GM19238 (cell line): ENCODE measurements at regions not wholly inside any gene's neighbourhood (a gene's known extent, or its start where the extent isn't known, plus 50 kb on each side); places are given as distances from the start of the nearest gene placed in this dataset.
"Not testable (repeated sequence)": the region's sequence is repeated elsewhere in the genome, so short reads cannot be mapped to it uniquely, and the experiment has no call there.

Experiments
- DNase-seq: peaks from one replicate; pipeline ENCODE4 v3.0.0; 2011; ENCODE audit warnings: low spot score; ENCODE audit not compliant: insufficient read length

DNA sequence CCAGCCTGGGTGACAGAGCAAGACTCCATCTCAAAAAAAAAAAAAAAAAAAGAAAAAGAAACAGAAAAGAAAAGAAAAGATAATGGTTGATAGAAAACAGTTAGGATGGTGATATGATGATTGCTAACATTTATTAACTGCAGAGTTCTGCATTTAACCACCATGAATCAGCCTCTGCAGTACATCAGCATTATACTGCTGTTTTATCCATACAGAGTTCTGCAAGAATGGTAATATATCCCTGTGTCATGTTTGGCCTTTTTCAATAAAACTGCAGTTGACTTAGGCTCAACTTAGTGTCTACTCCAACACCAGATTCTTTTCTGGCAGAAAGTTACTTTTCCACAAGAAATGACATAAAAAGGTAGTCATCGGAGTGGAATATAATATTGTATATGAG lies 62.6 kb downstream of the DUSP6 start:
- no peak for DNase-seq

GRCh38 chr12:89288959-89289358 lies 63.3 kb downstream of the DUSP6 start:
- no peak for DNase-seq

GRCh38 chr12:89286501-89286900 lies 65.8 kb downstream of the DUSP6 start:
- no peak for DNase-seq

DNA sequence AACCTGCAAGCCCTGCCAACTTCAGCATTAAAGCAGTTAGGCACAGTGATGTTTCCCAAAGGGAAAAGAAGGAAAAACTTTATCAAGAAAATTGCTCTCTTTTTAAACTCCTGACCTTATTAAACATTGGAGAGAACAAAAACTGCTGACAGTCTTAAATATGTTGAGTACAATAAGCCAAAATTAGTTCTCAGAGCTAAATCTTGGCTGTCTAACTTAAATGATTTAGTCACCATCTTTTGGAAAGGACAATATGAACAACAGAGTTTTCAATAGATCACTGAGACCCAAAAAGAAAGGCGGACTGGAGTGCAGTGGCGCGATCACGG lies 70.8 kb downstream of the DUSP6 start:
- no peak for DNase-seq

- DNase-seq: no peak
Observed at GRCh38 chr12:89280833-89281538, 71.3 kb downstream of the DUSP6 start.

- no peak for DNase-seq
Observed at GRCh38 chr12:89279499-89279898, 72.8 kb downstream of the DUSP6 start.

GRCh38 chr12:89278862-89279261 lies 73.4 kb downstream of the DUSP6 start:
- no peak for DNase-seq

DNA sequence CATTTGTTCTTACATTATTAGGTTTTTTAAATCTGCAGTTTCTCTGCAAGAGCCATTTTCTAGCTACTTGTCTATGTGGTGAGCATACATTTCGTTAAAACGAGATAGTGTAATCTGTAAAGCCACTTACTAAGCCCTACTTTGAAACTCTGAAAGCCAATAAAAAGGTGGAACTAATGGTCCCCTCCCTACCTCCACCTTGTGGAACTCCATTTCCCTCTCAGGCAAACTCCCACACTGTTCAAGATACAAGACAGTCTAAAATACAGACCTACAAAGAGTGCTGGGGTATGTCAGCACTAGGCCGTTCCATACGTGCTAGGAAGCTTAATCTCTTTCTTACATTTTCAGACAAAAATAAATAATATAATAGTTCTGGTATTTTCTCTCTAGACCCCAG lies 74.1 kb downstream of the DUSP6 start:
- DNase-seq: no peak

DNA sequence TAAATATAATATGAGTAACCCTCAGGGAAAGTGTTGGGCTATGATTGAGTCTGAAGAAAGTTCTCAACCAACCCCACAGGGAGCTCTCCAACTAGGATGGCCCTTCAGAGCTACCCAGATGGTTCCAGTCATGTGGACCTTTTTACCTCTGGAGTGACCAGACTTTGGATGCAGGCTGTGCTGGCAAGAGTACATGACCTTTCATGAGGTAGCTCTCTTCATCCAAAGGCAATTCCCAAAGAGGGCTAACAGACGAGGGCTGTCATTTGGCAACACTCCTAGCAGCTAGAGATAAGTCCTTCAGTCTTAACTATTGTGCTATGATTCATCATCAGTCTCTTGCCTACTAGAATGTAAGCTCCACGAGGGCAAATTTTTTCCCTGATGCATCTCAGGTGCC lies 75.4 kb downstream of the DUSP6 start:
- DNase-seq: no peak

DNA sequence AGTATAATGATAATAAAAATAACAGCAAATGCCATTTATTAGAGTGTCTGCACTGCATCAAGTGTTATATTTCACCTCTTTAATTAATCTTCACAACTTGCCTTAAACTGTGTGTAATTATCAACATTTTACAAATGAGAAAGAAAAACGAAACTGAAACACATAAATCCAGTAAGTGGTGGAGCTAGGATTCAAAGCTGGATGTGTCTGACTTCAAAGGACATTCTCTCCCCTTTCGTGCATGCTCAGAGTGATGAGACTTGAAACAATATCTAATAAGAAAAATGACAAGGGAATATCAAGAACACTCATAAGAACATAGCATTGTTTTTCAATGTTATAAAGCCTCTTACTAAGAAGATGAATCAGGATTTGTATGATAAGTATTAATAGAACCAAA lies 78.8 kb downstream of the DUSP6 start:
- no peak for DNase-seq

GRCh38 chr12:89270548-89270947 lies 81.8 kb downstream of the DUSP6 start:
- DNase-seq: no peak

DNA sequence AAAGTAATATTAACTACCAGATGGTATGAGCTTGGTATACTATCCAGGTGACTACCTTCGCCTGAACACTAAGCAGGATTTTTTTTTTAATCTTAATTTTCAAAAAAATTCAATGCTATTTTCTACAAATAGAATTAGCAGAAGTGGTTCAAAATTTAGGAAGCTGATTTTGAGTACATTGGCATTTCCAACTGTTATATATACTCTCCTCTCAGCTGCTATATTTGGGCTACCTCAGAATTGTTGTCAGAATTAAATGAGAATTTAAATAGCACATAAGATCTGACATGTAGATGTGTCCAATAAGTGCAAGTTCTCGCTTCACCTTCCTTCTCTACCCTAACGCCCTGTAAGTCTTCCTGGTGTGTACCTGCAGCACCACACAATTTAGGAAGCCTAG lies 83.1 kb downstream of the DUSP6 start:
- no peak for DNase-seq

DNA sequence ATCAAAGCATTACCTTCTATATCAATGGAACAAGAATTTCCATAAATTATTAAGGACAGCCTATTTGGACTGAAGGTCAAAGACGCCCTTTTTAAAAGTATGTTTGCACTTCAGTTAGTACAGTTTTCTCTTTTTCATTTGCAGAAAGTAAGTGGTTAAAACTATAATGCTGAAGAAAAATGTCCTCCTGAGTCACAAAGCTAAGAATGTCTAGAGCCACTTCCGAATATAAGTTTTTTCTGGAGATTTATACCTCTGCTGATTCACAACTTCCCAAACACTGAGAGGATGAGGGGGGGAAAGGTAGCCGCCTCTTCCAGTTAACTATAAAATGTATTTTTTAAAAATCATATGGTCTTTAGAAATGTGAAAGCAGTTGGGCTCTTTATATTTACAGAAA lies 84.9 kb downstream of the DUSP6 start:
- no peak for DNase-seq

GRCh38 chr12:89266574-89267188 lies 85.6 kb downstream of the DUSP6 start:
- not testable (repeated sequence) for DNase-seq

- DNase-seq: no peak
Observed at GRCh38 chr12:89264837-89265236, 87.5 kb downstream of the DUSP6 start.

DNA sequence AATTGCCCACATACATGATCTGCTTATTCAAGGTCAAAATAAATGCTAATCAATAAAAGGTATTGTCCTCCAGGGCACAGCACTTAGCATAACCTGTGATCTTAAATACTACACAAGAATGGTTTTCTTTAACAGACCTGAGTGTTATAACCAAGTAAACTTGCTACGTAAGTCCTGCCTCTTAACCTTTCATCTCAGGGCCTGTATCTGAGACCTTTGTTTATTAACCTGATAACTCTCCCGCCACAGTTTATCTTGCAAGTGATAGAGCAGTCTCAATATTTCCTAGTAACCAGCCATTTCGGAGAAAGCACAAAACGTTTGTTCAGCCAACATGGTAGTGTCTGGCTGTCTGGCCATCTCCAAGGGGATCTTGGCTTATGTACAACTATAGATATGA lies 88.4 kb downstream of the DUSP6 start:
- no peak for DNase-seq

DNA sequence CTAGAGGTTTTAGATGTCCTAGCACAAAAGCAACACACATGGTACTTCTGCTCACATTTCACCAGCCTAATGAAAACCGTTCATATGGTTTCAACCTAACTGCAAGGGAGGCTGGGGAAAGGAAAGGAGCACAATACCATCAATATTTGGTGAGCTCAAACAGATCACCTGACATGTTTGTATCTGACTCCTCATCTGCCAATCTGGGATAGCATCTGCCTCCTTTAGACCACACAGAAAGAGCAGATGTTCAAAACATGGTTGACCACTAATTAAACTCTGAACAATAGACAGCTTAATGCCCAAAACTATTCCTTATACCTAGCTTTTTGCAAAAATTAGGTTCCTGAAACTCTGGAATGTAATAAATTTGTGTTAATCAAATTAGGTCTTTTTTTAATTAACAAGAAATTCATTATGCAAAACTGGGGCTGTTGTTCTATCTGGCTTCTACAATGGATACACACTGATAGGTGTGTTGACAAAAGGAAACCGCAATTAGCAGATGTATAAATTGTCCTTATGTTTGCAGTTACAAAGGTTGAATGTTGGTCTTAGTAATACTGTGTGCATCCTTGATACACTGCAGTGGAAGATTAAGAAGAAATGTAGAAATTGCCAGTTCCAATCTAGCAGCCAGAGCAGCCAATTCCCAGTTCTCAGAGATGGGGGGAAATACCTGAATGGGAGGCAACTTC lies 89.3 kb downstream of the DUSP6 start:
- DNase-seq: no peak

GRCh38 chr12:89261982-89262381 lies 90.3 kb downstream of the DUSP6 start:
- DNase-seq: no peak

DNA sequence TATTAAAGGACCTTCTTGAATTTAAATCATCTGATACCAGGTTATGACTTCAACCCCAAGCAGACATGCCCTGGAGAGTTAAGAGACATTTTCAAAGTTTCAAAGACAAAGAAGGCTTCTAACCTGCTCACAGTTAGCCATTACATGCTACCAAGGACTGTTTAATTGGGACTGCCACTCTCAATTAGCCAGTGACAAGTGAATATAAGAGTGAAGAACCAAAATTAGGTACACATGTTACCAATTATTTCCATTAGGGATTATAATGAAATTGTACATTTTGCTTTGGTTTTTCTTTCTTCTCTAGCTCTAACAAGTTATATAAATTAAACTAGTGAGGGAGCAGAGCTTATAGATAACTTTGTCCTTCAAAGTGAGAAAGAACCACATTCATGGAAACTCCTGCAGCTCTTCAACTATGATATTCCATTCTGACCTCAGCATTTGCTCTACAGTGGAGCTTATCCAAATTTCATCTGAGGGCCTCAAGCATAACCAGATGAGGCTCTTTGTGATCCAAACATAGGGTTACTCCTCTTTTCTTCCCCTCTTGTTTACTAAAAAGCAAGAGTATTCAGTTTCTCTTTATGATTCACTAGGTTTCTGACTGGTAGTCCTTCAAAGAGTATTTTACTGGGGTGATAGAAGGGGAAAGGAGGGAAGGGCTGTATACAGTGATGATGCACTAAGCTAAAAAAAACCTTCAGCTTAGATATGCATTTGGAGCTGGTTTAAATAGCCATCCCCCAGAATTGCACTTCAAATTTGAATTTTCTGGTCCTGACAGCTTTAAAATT lies 91.3 kb downstream of the DUSP6 start:
- no peak for DNase-seq

GRCh38 chr12:89259821-89260220 lies 92.5 kb downstream of the DUSP6 start:
- no peak for DNase-seq

DNA sequence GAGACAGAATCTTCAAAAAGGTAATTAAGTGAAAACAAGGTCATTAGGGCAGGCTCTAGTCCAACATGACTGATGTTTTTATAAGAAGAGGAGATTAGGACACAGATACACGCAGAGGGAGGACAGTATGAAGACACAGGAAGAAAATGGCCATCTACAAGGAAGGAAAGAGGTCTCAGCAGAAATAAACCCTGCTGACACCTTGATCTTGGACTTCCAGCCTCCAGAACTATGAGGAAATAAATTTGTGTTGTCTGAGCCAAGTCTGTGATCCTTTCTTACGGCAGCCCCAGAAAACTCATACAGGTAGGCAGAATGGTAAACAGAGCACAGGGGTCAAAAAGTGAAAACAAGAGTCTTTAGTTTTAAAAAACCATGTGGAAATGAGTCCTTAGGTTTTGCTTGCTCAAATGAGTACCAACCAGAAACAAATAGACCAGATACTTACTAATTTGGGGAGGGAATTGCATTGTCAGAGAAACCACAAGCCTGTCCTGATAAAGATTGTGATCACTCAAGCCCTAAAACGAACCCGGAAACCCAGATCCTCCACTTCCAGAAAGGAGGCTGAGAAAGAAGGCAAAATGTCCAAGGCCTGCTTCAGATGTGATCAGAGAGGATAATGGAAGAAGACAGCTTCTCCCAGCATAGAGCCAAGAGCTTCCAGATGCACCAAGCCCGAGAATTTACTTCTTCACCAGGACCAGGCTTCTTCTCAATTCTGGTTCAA lies 93.9 kb downstream of the DUSP6 start:
- DNase-seq: no peak
